PC-9 (cell line): ENCODE measurements at regions not wholly inside any gene's neighbourhood (a gene's known extent, or its start where the extent isn't known, plus 50 kb on each side); places are given as distances from the start of the nearest gene placed in this dataset.

Source experiments
- BruUV-seq: library from RNA; stranded (reverse); fragments of 400-500 nt; replicated peaks from 2 replicates; lab custom pipeline; 2021; lab: Mats Ljungman, UMichigan
- CTCF ChIA-PET: fragments of 300-600 bp; sonication (Branson Sonifier 250); formaldehyde crosslinking; loops from one replicate; lab custom pipeline; 2022; ENCODE audit warnings: antibody characterized with exemption; lab: Charles Lee
- POLR2A ChIA-PET: fragments of 300-600 bp; sonication (Branson Sonifier 250); formaldehyde crosslinking; loops from one replicate; lab custom pipeline; 2022; ENCODE audit warnings: antibody characterized with exemption; ENCODE audit not compliant: unreplicated experiment; lab: Charles Lee
- DNase-seq, 2 experiments: peaks; one replicate each; pipeline versions ENCODE4 v3.0.0 to v3.0.0-alpha.2; 2015 to 2022; ENCODE audit warnings: mixed read lengths in 1 of 2
- H2AFZ ChIP-seq: fragments of 200-600 bp; sonication (generic); 2 replicates; pipeline ENCODE4 v1.8.1; 2017; ENCODE audit warnings: antibody characterized with exemption
- H3F3A ChIP-seq: fragments of 200-600 bp; sonication (generic); 2 replicates; pipeline ENCODE4 v1.8.1; 2017; ENCODE audit warnings: antibody characterized with exemption, mild to moderate bottlenecking, low read depth; ENCODE audit not compliant: insufficient read depth
- H3K27ac ChIP-seq: fragments of 200-600 bp; sonication (generic); 2 replicates; pipeline ENCODE4 v1.6.1; 2016; ENCODE audit warnings: mixed run types
- H3K27me3 ChIP-seq: fragments of 200-600 bp; sonication (generic); 2 replicates; pipeline ENCODE4 v1.6.1; 2016; ENCODE audit warnings: low read depth, mixed run types; ENCODE audit not compliant: insufficient read depth
- H3K36me3 ChIP-seq: fragments of 200-600 bp; sonication (generic); 2 replicates; pipeline ENCODE4 v1.6.1; 2016; ENCODE audit warnings: low read depth, mixed run types
- H3K4me1 ChIP-seq: fragments of 200-600 bp; sonication (generic); replicated peaks from 2 replicates; pipeline ENCODE4 v1.6.1; 2016; ENCODE audit warnings: mixed run types; ENCODE audit not compliant: insufficient read depth
- H3K4me2 ChIP-seq: fragments of 200-600 bp; sonication (generic); 2 replicates; pipeline ENCODE4 v1.6.1; 2017; ENCODE audit warnings: mixed run types
- H3K4me3 ChIP-seq: fragments of 200-600 bp; sonication (generic); 2 replicates; pipeline ENCODE4 v1.6.1; 2016; ENCODE audit warnings: mixed run types
- H3K79me2 ChIP-seq: fragments of 200-600 bp; sonication (generic); 2 replicates; pipeline ENCODE4 v1.6.1; 2017; ENCODE audit warnings: low read depth, mixed run types
- H3K9me2 ChIP-seq: fragments of 200-600 bp; sonication (generic); 2 replicates; pipeline ENCODE4 v1.8.1; 2017; ENCODE audit warnings: mild to moderate bottlenecking; ENCODE audit not compliant: insufficient read depth
- H3K9me3 ChIP-seq: fragments of 200-600 bp; sonication (generic); 2 replicates; pipeline ENCODE4 v1.8.1; 2016; ENCODE audit warnings: low read depth; ENCODE audit not compliant: insufficient read depth
- H4K20me1 ChIP-seq: fragments of 200-600 bp; sonication (generic); 2 replicates; pipeline ENCODE4 v1.8.1; 2017; ENCODE audit not compliant: insufficient read depth
- EZH2 ChIP-seq: fragments of 200-600 bp; sonication (generic); IDR thresholded peaks from 2 replicates; pipeline ENCODE4 v1.8.0; 2017; ENCODE audit warnings: antibody characterized with exemption, low read depth
- intact Hi-C: fragments of 100-400 bp; cut with micrococcal nuclease; formaldehyde crosslinking; loops from one replicate; pipeline ENCODE4 v1.10.0; 2022; ENCODE audit not compliant: unreplicated experiment
- TF ChIP-seq, protein P1 (sequence below): fragments of 200-600 bp; sonication (generic); conservative IDR thresholded peaks from 2 replicates; pipeline ENCODE4 v1.6.1; 2017; ENCODE audit warnings: mixed run types, antibody characterized with exemption, mild to moderate bottlenecking, moderate library complexity

DNA sequence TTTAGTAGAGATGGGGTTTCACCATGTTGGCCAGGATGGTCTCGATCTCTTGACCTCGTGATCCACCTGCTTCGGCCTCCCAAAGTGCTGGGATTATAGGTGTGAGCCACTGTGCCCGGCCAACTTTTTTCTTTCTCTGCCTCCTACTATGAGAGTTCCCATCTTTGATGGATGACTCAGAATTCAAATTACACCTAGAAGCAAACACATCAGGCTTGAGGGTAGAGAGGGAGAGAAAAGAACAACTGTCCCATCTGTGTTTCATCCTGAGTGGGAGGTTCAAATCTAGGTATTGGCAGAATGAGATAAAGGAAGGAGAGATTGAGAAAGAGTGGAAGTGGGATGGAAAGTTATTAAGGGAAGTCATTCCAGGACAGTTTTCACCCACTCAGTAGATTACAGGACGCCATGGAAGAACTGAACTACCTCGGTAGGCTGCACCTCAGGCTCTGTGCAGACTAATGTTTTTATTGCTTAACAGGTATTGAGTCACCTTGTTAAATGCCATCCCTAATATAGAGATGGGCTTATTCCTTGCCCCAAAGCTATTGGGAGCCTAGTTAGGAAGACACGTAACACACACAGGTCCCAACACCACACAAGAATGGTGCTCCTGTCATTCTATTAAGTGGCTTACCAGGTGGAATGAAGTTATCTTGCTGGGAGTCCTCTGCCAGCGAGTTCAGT lies 275.7 kb downstream of the SOX4 start:
- H3K4me2 ChIP-seq, result no peak overlapping the region
- no peak overlapping the region for H2AFZ ChIP-seq
- ChIA-PET CTCF (no interaction called here), POLR2A (no interaction called here)
- intact Hi-C loops, result no loop called here
- no peak overlapping the region for H3K4me3 ChIP-seq
- no TSS peak for BruUV-seq
- H3F3A ChIP-seq, result no peaks in the 10 kb centered on the region
- no peaks in the 10 kb centered on the region for H3K36me3 ChIP-seq
- DNase-seq, result no peak
- H3K4me1 ChIP-seq, result no peaks in the 10 kb centered on the region; the same call in 1 of the 2 replicates
- no peaks in the 10 kb centered on the region for H3K79me2 ChIP-seq
- TF ChIP-seq EZH2, result no peak
- no peaks in the 10 kb centered on the region for H3K27me3 ChIP-seq
- H3K9me3 ChIP-seq, result no peaks in the 10 kb centered on the region
- H3K27ac ChIP-seq, result no peak overlapping the region
- no peaks in the 10 kb centered on the region for H3K9me2 ChIP-seq
- no peaks in the 10 kb centered on the region for H4K20me1 ChIP-seq

DNA sequence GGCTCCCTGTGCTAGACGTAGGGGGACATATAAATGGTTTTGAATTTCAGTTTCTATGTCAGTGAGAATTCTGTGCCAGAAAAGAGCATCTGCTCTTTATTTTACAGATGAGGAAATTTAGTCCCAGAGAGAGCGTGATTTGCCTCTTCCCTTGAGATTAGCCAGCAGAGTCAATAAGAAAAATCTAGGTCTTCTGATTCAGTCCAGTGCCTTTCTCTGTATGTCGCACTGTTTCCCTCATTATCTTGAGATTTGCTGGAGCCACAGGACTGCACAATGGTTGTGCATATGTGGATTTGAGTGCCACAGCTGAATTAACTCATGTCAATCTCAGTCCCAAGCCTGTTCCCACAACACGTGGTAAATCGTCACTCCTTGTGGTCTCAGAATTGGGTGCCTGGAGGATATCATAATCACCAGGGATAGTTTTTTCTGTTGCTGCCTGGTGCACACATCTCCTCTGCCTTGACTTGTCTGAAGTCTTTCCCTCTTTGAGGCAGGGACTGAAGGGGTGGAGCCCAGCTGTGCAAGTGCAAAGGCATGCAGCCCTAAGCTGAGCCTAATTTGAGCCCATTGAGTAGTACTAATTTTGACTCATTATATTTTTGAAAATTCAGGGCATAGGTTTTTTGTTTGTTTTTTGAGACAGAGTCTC lies 276.7 kb downstream of the SOX4 start:
- Histone ChIP-seq H3K36me3 (no peaks in the 10 kb centered on the region), H3F3A (no peaks in the 10 kb centered on the region), H3K79me2 (no peaks in the 10 kb centered on the region), H4K20me1 (no peaks in the 10 kb centered on the region), H3K4me2 (no peak overlapping the region), H3K4me1 (no peaks in the 10 kb centered on the region; the same call in 1 of the 2 replicates), H3K27me3 (no peaks in the 10 kb centered on the region), H3K27ac (no peak overlapping the region), H3K9me3 (no peaks in the 10 kb centered on the region), H2AFZ (no peak overlapping the region), H3K4me3 (no peak overlapping the region), H3K9me2 (no peaks in the 10 kb centered on the region)
- POLR2A ChIA-PET, result no interaction called here
- BruUV-seq, result no TSS peak
- intact Hi-C loops, result no loop called here
- DNase-seq, result no peak
- TF ChIP-seq, protein P1, sequence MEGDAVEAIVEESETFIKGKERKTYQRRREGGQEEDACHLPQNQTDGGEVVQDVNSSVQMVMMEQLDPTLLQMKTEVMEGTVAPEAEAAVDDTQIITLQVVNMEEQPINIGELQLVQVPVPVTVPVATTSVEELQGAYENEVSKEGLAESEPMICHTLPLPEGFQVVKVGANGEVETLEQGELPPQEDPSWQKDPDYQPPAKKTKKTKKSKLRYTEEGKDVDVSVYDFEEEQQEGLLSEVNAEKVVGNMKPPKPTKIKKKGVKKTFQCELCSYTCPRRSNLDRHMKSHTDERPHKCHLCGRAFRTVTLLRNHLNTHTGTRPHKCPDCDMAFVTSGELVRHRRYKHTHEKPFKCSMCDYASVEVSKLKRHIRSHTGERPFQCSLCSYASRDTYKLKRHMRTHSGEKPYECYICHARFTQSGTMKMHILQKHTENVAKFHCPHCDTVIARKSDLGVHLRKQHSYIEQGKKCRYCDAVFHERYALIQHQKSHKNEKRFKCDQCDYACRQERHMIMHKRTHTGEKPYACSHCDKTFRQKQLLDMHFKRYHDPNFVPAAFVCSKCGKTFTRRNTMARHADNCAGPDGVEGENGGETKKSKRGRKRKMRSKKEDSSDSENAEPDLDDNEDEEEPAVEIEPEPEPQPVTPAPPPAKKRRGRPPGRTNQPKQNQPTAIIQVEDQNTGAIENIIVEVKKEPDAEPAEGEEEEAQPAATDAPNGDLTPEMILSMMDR, result no peak
- no peak for TF ChIP-seq EZH2
- CTCF ChIA-PET, result no interaction called here

DNA sequence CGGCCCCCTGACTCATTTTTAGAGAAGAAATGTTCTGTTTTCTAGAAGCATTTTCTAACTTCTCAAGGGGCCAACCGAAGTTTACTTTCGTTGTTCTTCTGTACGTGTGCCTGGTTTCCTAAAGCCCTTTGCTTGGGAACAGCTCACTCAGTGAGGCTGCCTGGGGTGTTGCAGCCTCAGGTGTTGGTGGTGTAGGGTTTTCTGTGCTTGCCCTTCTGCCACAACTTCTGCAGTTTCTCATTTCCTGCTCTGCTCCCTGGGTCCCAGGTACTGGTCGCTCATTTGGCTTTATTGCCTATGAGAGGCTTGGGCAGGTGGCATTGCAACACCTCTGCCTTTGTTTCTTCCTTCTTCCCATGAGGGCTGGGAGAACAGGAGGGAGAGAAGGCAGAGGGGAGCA lies 278.3 kb downstream of the SOX4 start:
- Histone ChIP-seq H3F3A (no peaks in the 10 kb centered on the region), H3K4me3 (no peak overlapping the region), H3K27me3 (no peaks in the 10 kb centered on the region), H2AFZ (no peak overlapping the region), H3K9me3 (no peaks in the 10 kb centered on the region), H3K27ac (no peak overlapping the region), H3K4me2 (no peak overlapping the region), H3K36me3 (no peaks in the 10 kb centered on the region), H3K79me2 (no peaks in the 10 kb centered on the region), H4K20me1 (no peaks in the 10 kb centered on the region), H3K9me2 (no peaks in the 10 kb centered on the region), H3K4me1 (no peaks in the 10 kb centered on the region; the same call in 1 of the 2 replicates)
- no TSS peak for BruUV-seq
- ChIA-PET CTCF (no interaction called here), POLR2A (no interaction called here)
- TF ChIP-seq, protein P1, result no peak
- no peak for TF ChIP-seq EZH2
- intact Hi-C loops, result no loop called here
- DNase-seq, result no peak
